ENCODE measurements at regions not wholly inside any gene's neighbourhood (a gene's known extent, or its start where the extent isn't known, plus 50 kb on each side); places are given as distances from the start of the nearest gene placed in this dataset.

GRCh38 chr5:77157732-77158532, 52.5 kb upstream of the PDE8B start:
- TF ChIP-seq, protein P1, sequence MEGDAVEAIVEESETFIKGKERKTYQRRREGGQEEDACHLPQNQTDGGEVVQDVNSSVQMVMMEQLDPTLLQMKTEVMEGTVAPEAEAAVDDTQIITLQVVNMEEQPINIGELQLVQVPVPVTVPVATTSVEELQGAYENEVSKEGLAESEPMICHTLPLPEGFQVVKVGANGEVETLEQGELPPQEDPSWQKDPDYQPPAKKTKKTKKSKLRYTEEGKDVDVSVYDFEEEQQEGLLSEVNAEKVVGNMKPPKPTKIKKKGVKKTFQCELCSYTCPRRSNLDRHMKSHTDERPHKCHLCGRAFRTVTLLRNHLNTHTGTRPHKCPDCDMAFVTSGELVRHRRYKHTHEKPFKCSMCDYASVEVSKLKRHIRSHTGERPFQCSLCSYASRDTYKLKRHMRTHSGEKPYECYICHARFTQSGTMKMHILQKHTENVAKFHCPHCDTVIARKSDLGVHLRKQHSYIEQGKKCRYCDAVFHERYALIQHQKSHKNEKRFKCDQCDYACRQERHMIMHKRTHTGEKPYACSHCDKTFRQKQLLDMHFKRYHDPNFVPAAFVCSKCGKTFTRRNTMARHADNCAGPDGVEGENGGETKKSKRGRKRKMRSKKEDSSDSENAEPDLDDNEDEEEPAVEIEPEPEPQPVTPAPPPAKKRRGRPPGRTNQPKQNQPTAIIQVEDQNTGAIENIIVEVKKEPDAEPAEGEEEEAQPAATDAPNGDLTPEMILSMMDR (IDR thresholded peaks at IDR 0.05; ENCODE audit: control extremely low read depth in 1 of 3, insufficient read depth in 1 of 3, low read depth in 1 of 3, low read length in 3 of 3): no peak
- TF ChIP-seq CEBPB (IDR thresholded peaks at IDR 0.05; ENCODE audit: low read depth, low read length) (no peak), MAFK (IDR thresholded peaks at IDR 0.05; ENCODE audit: low read depth, low read length) (no peak), RFX5 (IDR thresholded peaks at IDR 0.05; ENCODE audit: borderline replicate concordance, low read depth, low read length) (no peak), EP300 (IDR thresholded peaks at IDR 0.05; ENCODE audit: borderline replicate concordance in 1 of 2, low read depth in 2 of 2, low read length in 2 of 2) (no peak)

Measured in H1 (cell line).